IMR-90 (cell line): ENCODE measurements at regions not wholly inside any gene's neighbourhood (a gene's known extent, or its start where the extent isn't known, plus 50 kb on each side); places are given as distances from the start of the nearest gene placed in this dataset.

Experiments used
- ATAC-seq: fragments of 200-7000 bp; cut with Tn5 transposase; 2 replicates; pipeline ENCODE4 v1.9.1; 2020; ENCODE audit warnings: low read depth, mild to moderate bottlenecking, moderate library complexity
- BruUV-seq: library from RNA; stranded (reverse); fragments of 400-500 nt; replicated peaks from 2 replicates; lab custom pipeline; 2021; lab: Mats Ljungman, UMichigan
- CTCF ChIA-PET: fragments of 300-600 bp; formaldehyde crosslinking; extraction: SDS; loops from one replicate; lab custom pipeline; 2021; ENCODE audit warnings: antibody characterized with exemption; lab: Yijun Ruan, JAX
- POLR2A ChIA-PET: fragments of 300-600 bp; sonication (Branson Sonifier 250); formaldehyde crosslinking; loops from one replicate; lab custom pipeline; 2022; ENCODE audit warnings: antibody characterized with exemption; ENCODE audit not compliant: unreplicated experiment; lab: Charles Lee
- DNase-seq: peaks from one replicate; pipeline ENCODE4 v3.0.0; 2013
- H2AFZ ChIP-seq: replicated peaks from 2 replicates; pipeline ENCODE3; 2013; ENCODE audit warnings: low read length, mild to moderate bottlenecking; ENCODE audit not compliant: poor library complexity
- H2AK5ac ChIP-seq: 2 replicates; pipeline ENCODE4 v1.6.1; 2013; ENCODE audit warnings: low read depth, low read length, inconsistent platforms
- H2AK9ac ChIP-seq: replicated peaks from 2 replicates; pipeline ENCODE3; 2013; ENCODE audit warnings: mild to moderate bottlenecking, low read depth, low read length, moderate library complexity; ENCODE audit not compliant: poor library complexity
- H2BK120ac ChIP-seq: 2 replicates; pipeline ENCODE4 v1.6.1; 2013; ENCODE audit warnings: low read depth, low read length, inconsistent platforms
- H2BK15ac ChIP-seq: 3 replicates; pipeline ENCODE4 v1.6.1; 2013; ENCODE audit warnings: low read depth, low read length, inconsistent platforms
- H2BK20ac ChIP-seq: 2 replicates; pipeline ENCODE4 v1.6.1; 2013; ENCODE audit warnings: low read depth, mild to moderate bottlenecking, inconsistent platforms, low read length, moderate library complexity
- H2BK5ac ChIP-seq: 2 replicates; pipeline ENCODE4 v1.6.1; 2013; ENCODE audit warnings: mild to moderate bottlenecking, low read depth, low read length, inconsistent platforms; ENCODE audit not compliant: poor library complexity, severe bottlenecking
- H3K14ac ChIP-seq: replicated peaks from 2 replicates; pipeline ENCODE4 v1.6.1; 2013; ENCODE audit warnings: low read depth, low read length, inconsistent platforms
- H3K18ac ChIP-seq: 2 replicates; pipeline ENCODE4 v1.6.1; 2013; ENCODE audit warnings: low read depth, low read length, control low read depth
- H3K23ac ChIP-seq: 2 replicates; pipeline ENCODE4 v1.6.1; 2013; ENCODE audit warnings: low read depth, low read length, inconsistent platforms
- H3K27ac ChIP-seq: 2 replicates; pipeline ENCODE4 v1.5.1; 2013; ENCODE audit warnings: mild to moderate bottlenecking, control low read depth, low read length; ENCODE audit not compliant: insufficient read depth
- H3K27me3 ChIP-seq: 2 replicates; pipeline ENCODE4 v1.6.1; 2013; ENCODE audit warnings: low read length; ENCODE audit not compliant: control insufficient read depth, insufficient read depth
- H3K36me3 ChIP-seq: 2 replicates; pipeline ENCODE4 v1.6.1; 2013; ENCODE audit warnings: low read length, mixed read lengths; ENCODE audit not compliant: control insufficient read depth, insufficient read depth
- H3K4ac ChIP-seq: 2 replicates; pipeline ENCODE4 v1.6.1; 2013; ENCODE audit warnings: low read depth, low read length, inconsistent platforms
- H3K4me1 ChIP-seq: 2 replicates; pipeline ENCODE4 v1.6.1; 2013; ENCODE audit warnings: low read length, mixed read lengths; ENCODE audit not compliant: control insufficient read depth, insufficient read depth
- H3K4me2 ChIP-seq: 2 replicates; pipeline ENCODE4 v1.6.1; 2013; ENCODE audit warnings: low read depth, mild to moderate bottlenecking, control low read depth, low read length, moderate library complexity
- H3K4me3 ChIP-seq: 2 replicates; pipeline ENCODE4 v1.5.1; 2013; ENCODE audit warnings: low read depth, mild to moderate bottlenecking, control low read depth, low read length, moderate library complexity; ENCODE audit not compliant: insufficient read depth
- H3K56ac ChIP-seq: 2 replicates; pipeline ENCODE4 v1.6.1; 2013; ENCODE audit warnings: low read length, inconsistent platforms; ENCODE audit not compliant: insufficient read depth; ENCODE audit errors: extremely low read depth
- H3K79me1 ChIP-seq, 2 experiments: 2 replicates each; pipeline ENCODE4 v1.6.1; 2013; ENCODE audit warnings: low read length in 2 of 2, inconsistent platforms in 1 of 2, low read depth in 1 of 2
- H3K9ac ChIP-seq: 2 replicates; pipeline ENCODE4 v1.6.1; 2013; ENCODE audit warnings: low read depth, low read length, control low read depth
- H3K9me1 ChIP-seq: 2 replicates; pipeline ENCODE4 v1.6.1; 2013; ENCODE audit warnings: low read length, inconsistent platforms; ENCODE audit not compliant: insufficient read depth
- H3K9me3 ChIP-seq: 2 replicates; pipeline ENCODE4 v1.6.1; 2013; ENCODE audit warnings: low read length; ENCODE audit not compliant: control insufficient read depth, insufficient read depth
- H4K20me1 ChIP-seq: 2 replicates; pipeline ENCODE4 v1.6.1; 2013; ENCODE audit warnings: low read length, inconsistent platforms; ENCODE audit not compliant: insufficient read depth
- H4K5ac ChIP-seq: 2 replicates; pipeline ENCODE4 v1.6.1; 2013; ENCODE audit warnings: mild to moderate bottlenecking, low read depth, low read length, control low read depth
- H4K8ac ChIP-seq, 2 experiments: 2 replicates each; pipeline ENCODE4 v1.6.1; 2013; ENCODE audit warnings: low read depth in 2 of 2, low read length in 2 of 2, control low read depth in 1 of 2, inconsistent platforms in 1 of 2
- H4K91ac ChIP-seq: 2 replicates; pipeline ENCODE4 v1.6.1; 2013; ENCODE audit warnings: low read depth, low read length, inconsistent platforms; ENCODE audit not compliant: insufficient read depth
- FOS ChIP-seq: fragments of 150-350 bp; IDR thresholded peaks from 2 replicates; pipeline ENCODE4 v1.6.1; 2016; ENCODE audit warnings: low read depth, low read length
- MAFK ChIP-seq: IDR thresholded peaks from 2 replicates; pipeline ENCODE4 v1.6.1; 2012; ENCODE audit warnings: low read depth, low read length, improper control_type of control experiment
- MXI1 ChIP-seq: IDR thresholded peaks from 2 replicates; pipeline ENCODE4 v1.6.1; 2012; ENCODE audit warnings: low read depth, mild to moderate bottlenecking, low read length, moderate library complexity, borderline replicate concordance
- POLR2A ChIP-seq: IDR thresholded peaks from 2 replicates; pipeline ENCODE4 v1.6.1; 2012; ENCODE audit warnings: mild to moderate bottlenecking, low read depth, low read length
- RAD21 ChIP-seq: IDR thresholded peaks from 2 replicates; pipeline ENCODE4 v1.6.1; 2012; ENCODE audit warnings: low read length, improper control_type of control experiment
- SMC3 ChIP-seq: fragments of 150-350 bp; IDR thresholded peaks from 2 replicates; pipeline ENCODE4 v1.6.1; 2016; ENCODE audit warnings: low read depth, mild to moderate bottlenecking, antibody characterized with exemption, low read length, moderate library complexity
- USF2 ChIP-seq: fragments of 150-350 bp; IDR thresholded peaks from 2 replicates; pipeline ENCODE4 v1.6.1; 2017; ENCODE audit warnings: mild to moderate bottlenecking, antibody characterized with exemption, low read length, low read depth
- WGBS, 2 experiments: methylation state at CpG; one replicate each; pipeline versions ENCODE4 v1.1.5 to v1.1.7; 2013; ENCODE audit warnings: missing lambda C conversion rate in 2 of 2; ENCODE audit not compliant: insufficient read length in 1 of 2; ENCODE audit errors: extremely low coverage in 2 of 2; 5-methylcytosine and 5-hydroxymethylcytosine counted together
- dilution Hi-C: fragments of 300-500 bp; cut with HindIII; formaldehyde crosslinking; loops from one replicate; pipeline ENCODE4 v1.14.3; 2018; ENCODE audit warnings: low sequenced_read_pairs; ENCODE audit not compliant: unreplicated experiment
- in situ Hi-C: fragments of 300-500 bp; cut with MboI; formaldehyde crosslinking; loops from 3 replicates; pipeline ENCODE4 v1.14.3; 2019; ENCODE audit warnings: low sequenced_read_pairs, inconsistent platforms, mixed read lengths
- intact Hi-C: fragments of 100-400 bp; cut with micrococcal nuclease; formaldehyde crosslinking; loops from 2 replicates; pipeline ENCODE4 v1.10.0; 2022

- ChIA-PET CTCF (no interaction called here), POLR2A (no interaction called here)
- H3K27ac ChIP-seq, result no peak overlapping the region
- H2BK15ac ChIP-seq, result no peak overlapping the region
- 0 out of 2 replicates have a peak overlapping the region, but pooled peaks have one; percentile 36 for H3K14ac ChIP-seq
- ATAC-seq (no peak), DNase-seq (no peak)
- TF ChIP-seq MXI1, result no peak
- TF ChIP-seq RAD21, result no peak
- no peak for TF ChIP-seq MAFK
- TF ChIP-seq POLR2A, result no peak
- TF ChIP-seq SMC3, result no peak
- no peak for TF ChIP-seq USF2
- no peak for TF ChIP-seq FOS
- BruUV-seq, result no TSS peak
- no peak overlapping the region for H2BK5ac ChIP-seq
- no peak overlapping the region for H4K91ac ChIP-seq
- H3K9me1 ChIP-seq, result peaks cover 34% of the 10 kb centered on the region
- H4K5ac ChIP-seq, result no peak overlapping the region
- H2BK120ac ChIP-seq, result no peak overlapping the region
- no peak overlapping the region for H3K4ac ChIP-seq
- peaks cover 79% of the 10 kb centered on the region for H4K20me1 ChIP-seq
- dilution Hi-C loops, result no loop called here
- intact Hi-C loops, result no loop called here
- no peak overlapping the region for H4K8ac ChIP-seq
- H2AK5ac ChIP-seq, result no peak overlapping the region
- no peak overlapping the region for H3K9ac ChIP-seq
- peaks cover 61 to 92% of the 10 kb centered on the region in 2 experiments for H3K79me1 ChIP-seq
- 0 out of 2 replicates have a peak overlapping the region, but pooled peaks have one; percentile 20 for H3K23ac ChIP-seq
- no peak overlapping the region for H2AFZ ChIP-seq
- no CpG with 5 or more reads among the region's 4 CpGs for WGBS, 2 experiments
- H3K56ac ChIP-seq, result no peak overlapping the region
- H3K4me3 ChIP-seq, result no peak overlapping the region
- H2BK20ac ChIP-seq, result no peak overlapping the region; the same call in 1 of the 2 replicates
- no peak overlapping the region for H3K18ac ChIP-seq
- no peaks in the 10 kb centered on the region; the same call in 1 of the 2 replicates for H3K36me3 ChIP-seq
- H3K4me1 ChIP-seq, result peaks cover 30% of the 10 kb centered on the region
- H2AK9ac ChIP-seq, result no peak overlapping the region
- no peaks in the 10 kb centered on the region for H3K27me3 ChIP-seq
- in situ Hi-C loops, result no loop called here
- H3K4me2 ChIP-seq, result no peak overlapping the region
- H3K9me3 ChIP-seq, result no peaks in the 10 kb centered on the region
Measured at GRCh38 chr19:46927893-46928292, 67.1 kb downstream of the ARHGAP35 start.
